GM18858 (cell line): ENCODE measurements at regions not wholly inside any gene's neighbourhood (a gene's known extent, or its start where the extent isn't known, plus 50 kb on each side); places are given as distances from the start of the nearest gene placed in this dataset.
"Not testable (repeated sequence)": the region's sequence is repeated elsewhere in the genome, so short reads cannot be mapped to it uniquely, and the experiment has no call there.

Experiments
- ATAC-seq: cut with Tn5 transposase; IDR thresholded peaks from one replicate; pipeline ENCODE4 v1.9.1; 2021; ENCODE audit not compliant: unreplicated experiment

- not testable (repeated sequence) for ATAC-seq
These were observed 493.8 kb upstream of the MIR17HG start for GRCh38 chr13:90853666-90854065.

DNA sequence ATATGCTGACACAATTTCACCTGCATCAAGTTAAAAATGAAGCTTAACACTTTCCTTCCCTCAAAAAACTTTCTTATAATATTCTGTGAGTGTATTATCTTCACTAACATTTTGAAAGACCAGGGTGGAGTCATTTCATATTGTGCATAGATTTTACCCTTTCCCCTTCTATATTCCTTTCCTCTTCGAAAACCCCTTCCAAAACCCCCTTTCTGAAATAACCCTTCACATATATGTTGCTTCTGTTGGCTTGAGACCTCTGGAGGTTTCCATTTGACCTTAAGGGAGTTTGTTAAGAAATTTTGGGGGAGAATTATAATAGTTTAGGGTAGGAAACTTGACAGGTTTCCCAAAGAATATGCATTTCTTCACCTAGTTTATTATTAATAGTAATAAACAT lies 489.6 kb upstream of the MIR17HG start:
- ATAC-seq, result no peak

DNA sequence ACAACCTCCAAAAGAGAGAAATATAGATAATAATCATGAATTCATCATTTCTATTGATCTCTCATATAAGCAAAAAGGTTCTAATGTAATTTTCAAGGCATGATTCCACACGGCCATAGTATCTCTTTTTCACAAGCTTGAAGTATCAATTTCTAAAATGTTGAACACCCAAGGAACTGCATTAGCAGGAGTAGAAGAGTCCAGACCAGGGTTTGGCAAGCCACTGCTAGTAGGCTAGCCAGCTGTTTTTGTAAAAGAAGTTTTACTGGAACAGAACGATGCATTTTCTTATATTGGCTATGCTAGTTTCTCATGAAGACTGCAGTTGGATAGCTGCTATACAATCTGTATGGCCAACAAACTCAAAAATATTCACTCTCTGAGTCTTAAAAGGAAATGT lies 481.5 kb upstream of the MIR17HG start:
- no peak for ATAC-seq

GRCh38 chr13:90867336-90867683 lies 480.2 kb upstream of the MIR17HG start:
- ATAC-seq, result peak; percentile 97

- no peak for ATAC-seq
These were observed 479.1 kb upstream of the MIR17HG start for GRCh38 chr13:90868321-90868920.

- no peak for ATAC-seq
These were observed 477.9 kb upstream of the MIR17HG start for GRCh38 chr13:90869580-90869979.

- no peak for ATAC-seq
These were observed 474.9 kb upstream of the MIR17HG start for GRCh38 chr13:90872491-90873025.

DNA sequence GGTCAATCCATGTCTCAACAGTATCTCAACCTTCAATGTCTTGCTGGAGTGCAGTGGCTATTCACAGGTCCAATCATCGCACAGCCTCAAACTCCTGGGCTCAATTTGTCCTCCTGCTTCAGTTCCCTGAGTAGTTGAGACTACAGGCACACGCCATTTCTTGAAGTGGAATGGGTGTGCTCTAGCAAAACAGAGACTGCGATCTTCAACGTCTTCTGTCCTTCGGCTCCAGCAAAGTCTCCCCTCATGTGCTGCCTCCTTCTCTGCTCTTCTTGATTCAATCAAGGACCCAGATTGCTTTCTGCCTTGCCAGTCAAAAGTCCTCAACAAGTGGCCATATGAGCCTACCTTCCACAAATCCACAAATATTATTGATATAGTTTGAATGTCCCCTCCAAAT lies 466.7 kb upstream of the MIR17HG start:
- no peak for ATAC-seq

- no peak for ATAC-seq
These were observed 464.9 kb upstream of the MIR17HG start for GRCh38 chr13:90882551-90882950.

DNA sequence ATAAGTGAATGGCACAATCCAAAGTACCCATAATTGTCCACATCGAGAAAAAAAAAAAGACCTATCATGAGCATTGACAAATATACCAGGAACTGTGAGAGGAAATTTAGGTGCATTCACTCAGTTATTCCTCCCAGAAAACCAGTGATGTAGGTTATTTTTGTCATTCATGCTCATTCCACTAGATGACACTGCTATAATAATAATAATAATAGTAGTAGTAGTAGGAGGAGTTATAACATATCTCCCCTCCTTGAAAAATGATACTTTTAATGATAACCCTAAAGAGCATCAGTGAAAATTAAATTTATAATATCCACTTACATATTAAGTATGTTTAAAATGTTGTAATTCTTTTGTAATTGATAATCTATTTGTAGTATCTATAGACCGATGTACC lies 463.9 kb upstream of the MIR17HG start:
- no peak for ATAC-seq

GRCh38 chr13:90884066-90884465 lies 463.4 kb upstream of the MIR17HG start:
- no peak for ATAC-seq

DNA sequence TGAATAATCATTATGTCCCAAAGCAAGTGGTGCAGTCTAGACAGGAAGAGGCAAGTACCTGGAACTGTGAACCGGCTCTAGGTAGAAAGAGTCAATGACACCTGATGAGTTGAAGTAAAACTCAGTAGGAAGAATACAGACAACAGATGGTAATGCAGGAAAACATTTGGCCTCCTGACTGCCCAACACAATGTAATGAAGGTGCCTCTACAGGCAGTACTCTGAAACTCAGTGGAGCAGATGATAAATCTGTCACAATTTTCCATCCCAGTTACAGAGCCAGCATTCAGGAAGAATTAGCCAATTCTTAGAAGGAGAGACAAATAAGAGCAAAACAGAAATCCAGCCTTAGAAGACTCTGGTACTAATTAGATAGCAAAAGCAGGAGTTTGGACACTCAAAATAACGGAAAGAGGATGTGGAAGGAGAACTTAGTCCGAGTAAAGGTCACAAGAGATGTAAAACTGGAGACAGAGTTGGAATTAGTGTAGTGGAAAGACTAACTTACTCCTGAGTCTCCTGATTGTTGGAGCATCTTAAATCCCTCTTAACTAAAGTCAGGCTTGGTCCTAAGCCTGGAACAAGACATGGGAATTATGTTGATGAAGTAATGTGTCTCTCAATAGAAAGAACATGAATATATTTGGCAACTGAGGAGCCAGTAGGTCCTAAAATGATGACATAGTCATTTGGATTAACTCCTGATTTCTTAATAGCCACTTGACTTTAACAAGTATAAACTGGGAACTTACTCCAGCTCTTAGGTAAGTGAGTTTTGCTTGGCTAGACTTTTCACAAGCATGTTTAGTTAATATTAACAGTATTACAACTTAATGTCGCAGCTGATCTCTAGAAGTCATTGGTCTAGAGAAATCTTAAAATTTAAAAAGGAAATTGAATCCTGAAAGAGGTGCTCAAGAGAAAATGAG lies 457.3 kb upstream of the MIR17HG start:
- no peak for ATAC-seq

DNA sequence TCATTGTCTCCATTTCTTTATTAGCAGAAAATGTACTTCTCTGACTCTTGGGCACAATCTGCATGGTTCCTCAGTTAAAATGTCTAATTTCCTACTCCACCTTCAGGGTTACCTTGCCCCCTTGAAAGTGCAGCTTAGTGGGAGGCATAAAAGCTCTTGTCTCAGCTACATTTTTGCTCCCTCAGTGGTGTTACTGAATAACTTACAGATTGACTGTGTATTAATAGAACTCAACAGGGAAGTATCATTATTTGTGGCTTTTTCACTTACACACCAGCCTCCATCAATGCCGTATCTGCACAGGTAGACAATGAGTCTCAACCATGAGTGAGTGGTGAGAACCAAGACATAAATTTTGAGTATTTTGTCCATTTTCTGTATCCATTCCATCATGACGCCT lies 456.2 kb upstream of the MIR17HG start:
- no peak for ATAC-seq

- ATAC-seq, result not testable (repeated sequence)
These were observed 454.3 kb upstream of the MIR17HG start for GRCh38 chr13:90893199-90893598.

DNA sequence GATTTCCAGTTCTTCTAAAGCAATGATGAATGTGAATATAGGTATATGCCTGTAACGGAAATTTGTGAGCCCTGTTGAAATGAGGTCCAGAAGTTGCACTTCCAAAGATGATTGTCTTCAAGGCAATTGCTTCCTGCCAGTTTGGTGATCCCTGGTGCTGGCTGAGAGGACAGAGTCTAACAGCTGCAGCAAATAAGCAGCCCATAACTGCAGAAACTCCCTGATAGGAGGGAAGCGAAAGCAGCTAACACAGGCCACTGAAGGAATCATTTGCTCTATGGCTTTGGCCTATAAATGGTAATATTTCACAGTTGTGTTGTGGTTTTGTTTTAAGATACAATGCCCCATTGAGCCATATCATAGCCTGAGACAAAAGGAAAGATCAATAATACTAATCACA lies 451.5 kb upstream of the MIR17HG start:
- ATAC-seq, result no peak

DNA sequence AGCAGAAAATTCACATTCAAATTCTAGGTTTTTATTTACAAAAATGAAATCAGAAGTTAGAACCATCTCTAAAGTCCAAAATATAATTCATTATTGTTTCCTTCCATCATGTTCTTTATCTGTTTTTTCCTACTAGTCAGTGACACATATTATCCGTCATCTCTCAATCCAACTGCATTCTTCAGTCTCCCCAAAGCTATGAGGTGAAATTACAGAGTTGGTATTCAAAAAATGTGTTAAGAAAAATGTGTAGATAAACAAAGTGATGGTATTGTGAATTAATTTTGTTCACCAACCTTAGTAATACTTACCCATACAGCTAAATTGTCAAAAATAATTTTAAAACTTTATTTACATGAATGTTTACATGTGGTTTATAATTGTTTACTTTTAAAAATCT lies 448.7 kb upstream of the MIR17HG start:
- no peak for ATAC-seq

DNA sequence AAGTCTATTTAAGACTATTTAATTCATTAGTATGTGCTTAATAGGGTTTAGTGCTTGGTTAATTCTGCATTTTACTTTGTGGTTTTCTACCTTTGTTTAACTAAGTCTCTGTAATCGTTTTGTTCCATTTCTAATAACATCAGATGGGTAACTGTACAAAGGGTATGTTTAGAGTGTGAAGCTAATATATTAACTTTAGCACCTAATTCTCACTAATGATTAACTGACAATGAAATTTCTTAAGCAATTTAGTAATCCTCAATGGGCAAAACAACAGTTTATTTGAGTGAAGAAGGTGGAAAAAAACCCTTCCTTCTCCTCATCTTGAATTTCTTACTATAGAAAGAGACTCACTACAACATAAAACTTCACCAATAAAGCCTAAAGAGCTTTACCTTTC lies 448.1 kb upstream of the MIR17HG start:
- no peak for ATAC-seq

DNA sequence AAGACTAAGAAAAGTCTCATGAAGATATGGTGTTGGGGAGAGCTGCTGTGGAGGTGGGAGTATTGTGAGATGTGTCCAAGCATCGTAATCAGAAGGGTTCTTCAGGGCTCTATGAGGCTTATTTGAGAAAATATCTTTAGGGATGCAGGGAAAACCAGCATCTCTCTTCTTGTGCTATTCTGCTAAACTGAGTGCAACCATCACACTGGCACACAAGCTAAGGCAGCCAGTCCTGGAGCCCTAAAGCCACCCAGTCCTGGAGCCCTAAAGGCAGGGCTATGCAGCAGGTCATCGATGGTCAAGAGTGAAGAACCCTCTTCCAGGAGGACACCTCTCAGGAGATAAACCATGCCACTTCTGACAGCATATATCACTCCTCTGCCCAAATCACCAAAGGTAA lies 445.2 kb upstream of the MIR17HG start:
- ATAC-seq, result no peak

DNA sequence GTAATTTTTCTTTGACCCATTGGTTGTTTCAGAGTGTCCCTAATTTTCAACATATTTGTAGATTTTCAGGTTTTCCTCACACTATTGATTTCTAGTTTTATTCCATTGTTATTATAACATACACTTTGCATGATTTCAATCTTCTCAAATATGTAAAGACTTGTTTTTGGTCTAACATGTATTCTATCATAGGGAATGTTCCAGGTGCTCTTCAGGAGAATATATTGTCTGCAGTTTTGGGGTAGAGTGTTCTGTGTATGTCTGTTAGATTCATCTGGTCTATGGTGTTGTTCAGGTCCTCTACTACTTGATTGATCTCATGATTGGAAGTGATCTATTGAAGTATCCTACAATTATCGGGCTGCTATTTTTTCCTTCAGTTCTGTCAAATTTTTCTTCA lies 440.9 kb upstream of the MIR17HG start:
- no peak for ATAC-seq

DNA sequence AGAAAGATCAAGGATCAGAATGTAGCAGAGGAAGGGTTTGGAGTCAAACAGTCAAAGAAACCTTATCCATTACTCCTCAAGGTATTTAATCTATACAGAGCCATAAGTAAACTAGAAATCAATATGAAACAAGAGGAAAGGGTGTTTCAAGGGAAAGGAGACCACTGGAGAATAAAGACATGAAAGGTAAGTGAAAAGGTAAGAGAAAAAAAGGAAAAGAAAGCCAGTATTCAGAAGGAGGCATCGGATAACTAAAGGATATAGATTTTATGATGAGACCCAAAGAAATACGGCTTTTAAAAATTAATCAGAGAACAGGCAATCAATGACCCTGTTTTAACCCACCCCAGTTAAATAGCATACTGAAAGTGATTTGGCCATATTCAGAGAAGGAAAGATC lies 438.7 kb upstream of the MIR17HG start:
- ATAC-seq, result no peak

GRCh38 chr13:90910018-90910639 lies 437.4 kb upstream of the MIR17HG start:
- ATAC-seq, result no peak

- ATAC-seq, result no peak
These were observed 435.2 kb upstream of the MIR17HG start for GRCh38 chr13:90912247-90912646.
